ENCODE measurements at regions not wholly inside any gene's neighbourhood (a gene's known extent, or its start where the extent isn't known, plus 50 kb on each side); places are given as distances from the start of the nearest gene placed in this dataset.

GRCh38 chr6:95249175-95249574, 328.2 kb upstream of the MANEA start:
- no peak for FAIRE-seq

- FAIRE-seq, result no peak
Measured at GRCh38 chr6:95249661-95250060, 327.7 kb upstream of the MANEA start.

- FAIRE-seq, result no peak
Measured at GRCh38 chr6:95263840-95264239, 313.5 kb upstream of the MANEA start.

GRCh38 chr6:95266537-95267258, 310.6 kb upstream of the MANEA start:
- no peak for FAIRE-seq

GRCh38 chr6:95274686-95275235, 302.6 kb upstream of the MANEA start:
- FAIRE-seq, result no peak

GRCh38 chr6:95279616-95280015, 297.7 kb upstream of the MANEA start:
- no peak for FAIRE-seq

GRCh38 chr6:95280686-95281273, 296.6 kb upstream of the MANEA start:
- no peak for FAIRE-seq

- FAIRE-seq, result no peak
Measured at GRCh38 chr6:95285881-95286280, 291.5 kb upstream of the MANEA start.

- no peak for FAIRE-seq
Measured at GRCh38 chr6:95286874-95287273, 290.5 kb upstream of the MANEA start.

- FAIRE-seq, result no peak
Measured at GRCh38 chr6:95288251-95288650, 289.1 kb upstream of the MANEA start.

GRCh38 chr6:95292011-95292410, 285.3 kb upstream of the MANEA start:
- FAIRE-seq, result no peak

- FAIRE-seq, result no peak
Measured at GRCh38 chr6:95293257-95293656, 284.1 kb upstream of the MANEA start.

- no peak for FAIRE-seq
Measured at GRCh38 chr6:95294043-95294442, 283.3 kb upstream of the MANEA start.

- no peak for FAIRE-seq
Measured at GRCh38 chr6:95309545-95309944, 267.8 kb upstream of the MANEA start.

GRCh38 chr6:95318137-95318536, 259.2 kb upstream of the MANEA start:
- no peak for FAIRE-seq

- no peak for FAIRE-seq
Measured at GRCh38 chr6:95321126-95321525, 256.2 kb upstream of the MANEA start.

- FAIRE-seq, result no peak
Measured at GRCh38 chr6:95325916-95326315, 251.4 kb upstream of the MANEA start.

- no peak for FAIRE-seq
Measured at GRCh38 chr6:95328231-95328630, 249.1 kb upstream of the MANEA start.

GRCh38 chr6:95352064-95352795, 225.1 kb upstream of the MANEA start:
- no peak for FAIRE-seq

GRCh38 chr6:95354551-95354950, 222.8 kb upstream of the MANEA start:
- FAIRE-seq, result no peak

GRCh38 chr6:95357380-95358020, 219.8 kb upstream of the MANEA start:
- no peak for FAIRE-seq

GRCh38 chr6:95364016-95364604, 213.2 kb upstream of the MANEA start:
- no peak for FAIRE-seq

GRCh38 chr6:95365454-95365853, 211.9 kb upstream of the MANEA start:
- FAIRE-seq, result no peak
